ENCODE measurements at regions not wholly inside any gene's neighbourhood (a gene's known extent, or its start where the extent isn't known, plus 50 kb on each side); places are given as distances from the start of the nearest gene placed in this dataset.

DNA sequence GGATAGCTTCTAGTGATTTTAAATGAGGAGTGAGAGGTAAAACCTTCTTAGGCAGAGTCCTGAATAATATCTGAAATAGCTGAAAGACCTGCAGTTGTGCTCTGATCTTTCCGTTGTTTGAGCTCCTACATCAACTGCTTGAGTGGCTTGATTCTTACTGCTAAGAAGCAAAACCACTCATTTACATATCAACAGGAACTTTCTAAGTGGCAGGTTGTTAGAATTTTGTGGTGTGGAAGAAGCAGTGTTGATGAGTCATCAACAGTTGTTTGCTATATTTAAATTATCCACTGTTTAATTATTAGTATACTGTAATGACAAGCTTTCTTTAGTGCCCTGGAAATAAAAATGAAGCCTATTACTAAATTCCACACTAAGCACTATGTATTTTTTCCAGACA is 689.5 kb downstream of the DNAJB9 start (continued):
- TF ChIP-seq, protein P1, sequence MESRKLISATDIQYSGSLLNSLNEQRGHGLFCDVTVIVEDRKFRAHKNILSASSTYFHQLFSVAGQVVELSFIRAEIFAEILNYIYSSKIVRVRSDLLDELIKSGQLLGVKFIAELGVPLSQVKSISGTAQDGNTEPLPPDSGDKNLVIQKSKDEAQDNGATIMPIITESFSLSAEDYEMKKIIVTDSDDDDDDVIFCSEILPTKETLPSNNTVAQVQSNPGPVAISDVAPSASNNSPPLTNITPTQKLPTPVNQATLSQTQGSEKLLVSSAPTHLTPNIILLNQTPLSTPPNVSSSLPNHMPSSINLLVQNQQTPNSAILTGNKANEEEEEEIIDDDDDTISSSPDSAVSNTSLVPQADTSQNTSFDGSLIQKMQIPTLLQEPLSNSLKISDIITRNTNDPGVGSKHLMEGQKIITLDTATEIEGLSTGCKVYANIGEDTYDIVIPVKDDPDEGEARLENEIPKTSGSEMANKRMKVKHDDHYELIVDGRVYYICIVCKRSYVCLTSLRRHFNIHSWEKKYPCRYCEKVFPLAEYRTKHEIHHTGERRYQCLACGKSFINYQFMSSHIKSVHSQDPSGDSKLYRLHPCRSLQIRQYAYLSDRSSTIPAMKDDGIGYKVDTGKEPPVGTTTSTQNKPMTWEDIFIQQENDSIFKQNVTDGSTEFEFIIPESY (IDR thresholded peaks at IDR 0.05) = no peak
- TF ChIP-seq HNF4G (IDR thresholded peaks at IDR 0.05) = no peak
- TF ChIP-seq YY1 (IDR thresholded peaks at IDR 0.05) = no peak
- TF ChIP-seq, protein P2, sequence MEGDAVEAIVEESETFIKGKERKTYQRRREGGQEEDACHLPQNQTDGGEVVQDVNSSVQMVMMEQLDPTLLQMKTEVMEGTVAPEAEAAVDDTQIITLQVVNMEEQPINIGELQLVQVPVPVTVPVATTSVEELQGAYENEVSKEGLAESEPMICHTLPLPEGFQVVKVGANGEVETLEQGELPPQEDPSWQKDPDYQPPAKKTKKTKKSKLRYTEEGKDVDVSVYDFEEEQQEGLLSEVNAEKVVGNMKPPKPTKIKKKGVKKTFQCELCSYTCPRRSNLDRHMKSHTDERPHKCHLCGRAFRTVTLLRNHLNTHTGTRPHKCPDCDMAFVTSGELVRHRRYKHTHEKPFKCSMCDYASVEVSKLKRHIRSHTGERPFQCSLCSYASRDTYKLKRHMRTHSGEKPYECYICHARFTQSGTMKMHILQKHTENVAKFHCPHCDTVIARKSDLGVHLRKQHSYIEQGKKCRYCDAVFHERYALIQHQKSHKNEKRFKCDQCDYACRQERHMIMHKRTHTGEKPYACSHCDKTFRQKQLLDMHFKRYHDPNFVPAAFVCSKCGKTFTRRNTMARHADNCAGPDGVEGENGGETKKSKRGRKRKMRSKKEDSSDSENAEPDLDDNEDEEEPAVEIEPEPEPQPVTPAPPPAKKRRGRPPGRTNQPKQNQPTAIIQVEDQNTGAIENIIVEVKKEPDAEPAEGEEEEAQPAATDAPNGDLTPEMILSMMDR (IDR thresholded peaks at IDR 0.05; ENCODE audit: low read depth, low read length, missing input control) = no peak

GRCh38 chr7:109261781-109262180 is 692.1 kb downstream of the DNAJB9 start:
- no peaks in the 10 kb centered on the region for H3K4me1 ChIP-seq (ENCODE audit: control insufficient read depth in 4 of 4, insufficient read depth in 4 of 4, low read length in 3 of 4)
- TF ChIP-seq EGR1 (IDR thresholded peaks at IDR 0.05; ENCODE audit: low read depth in 2 of 2) = no peak
- TF ChIP-seq SP1 (IDR thresholded peaks at IDR 0.05) = no peak
- no peak for TF ChIP-seq HNF4A (conservative IDR thresholded peaks at IDR 0.05)
- no peak for TF ChIP-seq TAF1 (conservative IDR thresholded peaks at IDR 0.05)
- no peak for TF ChIP-seq RXRA (IDR thresholded peaks at IDR 0.05)
- TF ChIP-seq, protein P3, sequence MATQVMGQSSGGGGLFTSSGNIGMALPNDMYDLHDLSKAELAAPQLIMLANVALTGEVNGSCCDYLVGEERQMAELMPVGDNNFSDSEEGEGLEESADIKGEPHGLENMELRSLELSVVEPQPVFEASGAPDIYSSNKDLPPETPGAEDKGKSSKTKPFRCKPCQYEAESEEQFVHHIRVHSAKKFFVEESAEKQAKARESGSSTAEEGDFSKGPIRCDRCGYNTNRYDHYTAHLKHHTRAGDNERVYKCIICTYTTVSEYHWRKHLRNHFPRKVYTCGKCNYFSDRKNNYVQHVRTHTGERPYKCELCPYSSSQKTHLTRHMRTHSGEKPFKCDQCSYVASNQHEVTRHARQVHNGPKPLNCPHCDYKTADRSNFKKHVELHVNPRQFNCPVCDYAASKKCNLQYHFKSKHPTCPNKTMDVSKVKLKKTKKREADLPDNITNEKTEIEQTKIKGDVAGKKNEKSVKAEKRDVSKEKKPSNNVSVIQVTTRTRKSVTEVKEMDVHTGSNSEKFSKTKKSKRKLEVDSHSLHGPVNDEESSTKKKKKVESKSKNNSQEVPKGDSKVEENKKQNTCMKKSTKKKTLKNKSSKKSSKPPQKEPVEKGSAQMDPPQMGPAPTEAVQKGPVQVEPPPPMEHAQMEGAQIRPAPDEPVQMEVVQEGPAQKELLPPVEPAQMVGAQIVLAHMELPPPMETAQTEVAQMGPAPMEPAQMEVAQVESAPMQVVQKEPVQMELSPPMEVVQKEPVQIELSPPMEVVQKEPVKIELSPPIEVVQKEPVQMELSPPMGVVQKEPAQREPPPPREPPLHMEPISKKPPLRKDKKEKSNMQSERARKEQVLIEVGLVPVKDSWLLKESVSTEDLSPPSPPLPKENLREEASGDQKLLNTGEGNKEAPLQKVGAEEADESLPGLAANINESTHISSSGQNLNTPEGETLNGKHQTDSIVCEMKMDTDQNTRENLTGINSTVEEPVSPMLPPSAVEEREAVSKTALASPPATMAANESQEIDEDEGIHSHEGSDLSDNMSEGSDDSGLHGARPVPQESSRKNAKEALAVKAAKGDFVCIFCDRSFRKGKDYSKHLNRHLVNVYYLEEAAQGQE (IDR thresholded peaks at IDR 0.05) = no peak
- TF ChIP-seq YY1 (IDR thresholded peaks at IDR 0.05) = no peak
- no peak for TF ChIP-seq HNF4G (IDR thresholded peaks at IDR 0.05)
- no peak overlapping the region for H3K9ac ChIP-seq (ENCODE audit: low read depth in 1 of 2, low read length in 2 of 2)
- no peak overlapping the region for H3K27ac ChIP-seq (ENCODE audit: low read depth in 1 of 2, low read length in 2 of 2)
- no peaks in the 10 kb centered on the region for H3K9me3 ChIP-seq (ENCODE audit: control insufficient read depth in 4 of 4, low read length in 3 of 4)
- no peak for DNase-seq (ENCODE audit: low spot score)
- WGBS = 65% methylated on average over 3 of the region's 3 CpGs
- H3K36me3 ChIP-seq (ENCODE audit: control insufficient read depth in 4 of 4, insufficient read depth in 3 of 4, low read depth in 1 of 4, low read length in 3 of 4) = no peaks in the 10 kb centered on the region
- H3K4me3 ChIP-seq (ENCODE audit: low read depth in 1 of 3, low read length in 3 of 3) = no peak overlapping the region
- H3K27me3 ChIP-seq (ENCODE audit: control insufficient read depth in 4 of 4, insufficient read depth in 4 of 4, low read length in 3 of 4) = peaks cover 0 to 2% (median 0%) of the 10 kb centered on the region in 4 donors

DNA sequence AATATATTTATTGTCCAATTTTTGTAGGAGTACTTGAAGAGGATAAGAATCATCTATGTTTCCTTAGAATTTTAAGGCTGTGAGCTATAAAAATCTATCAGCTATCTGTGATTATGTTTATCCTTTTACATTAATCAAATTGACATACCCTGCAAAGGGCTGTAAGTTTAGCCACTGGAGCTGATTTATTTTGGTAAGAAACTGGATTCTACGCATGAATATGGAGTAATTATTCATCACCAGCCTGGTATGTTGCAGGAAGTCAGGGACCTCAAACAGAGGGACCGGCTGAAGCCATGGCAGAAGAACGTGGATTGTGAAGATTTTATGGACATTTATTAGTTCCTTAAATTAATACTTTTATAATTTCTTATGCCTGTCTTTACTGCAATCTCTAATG is 696.9 kb downstream of the DNAJB9 start:
- TF ChIP-seq EGR1 (IDR thresholded peaks at IDR 0.05; ENCODE audit: low read depth in 2 of 2) (no peak), RAD21 (IDR thresholded peaks at IDR 0.05) (no peak), FOXA1 (IDR thresholded peaks at IDR 0.05) (no peak), GABPA (IDR thresholded peaks at IDR 0.05 in 1 of 2, conservative IDR thresholded peaks at IDR 0.05 in 1 of 2) (no peak), TAF1 (conservative IDR thresholded peaks at IDR 0.05) (no peak), HNF4A (conservative IDR thresholded peaks at IDR 0.05) (no peak), YY1 (IDR thresholded peaks at IDR 0.05) (no peak)
- TF ChIP-seq, protein P3 (IDR thresholded peaks at IDR 0.05) = no peak
- TF ChIP-seq, protein P2 (IDR thresholded peaks at IDR 0.05; ENCODE audit: low read depth, low read length, missing input control) = no peak
- TF ChIP-seq, protein P4, sequence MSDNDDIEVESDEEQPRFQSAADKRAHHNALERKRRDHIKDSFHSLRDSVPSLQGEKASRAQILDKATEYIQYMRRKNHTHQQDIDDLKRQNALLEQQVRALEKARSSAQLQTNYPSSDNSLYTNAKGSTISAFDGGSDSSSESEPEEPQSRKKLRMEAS (IDR thresholded peaks at IDR 0.05) = no peak
- TF ChIP-seq, protein P5, sequence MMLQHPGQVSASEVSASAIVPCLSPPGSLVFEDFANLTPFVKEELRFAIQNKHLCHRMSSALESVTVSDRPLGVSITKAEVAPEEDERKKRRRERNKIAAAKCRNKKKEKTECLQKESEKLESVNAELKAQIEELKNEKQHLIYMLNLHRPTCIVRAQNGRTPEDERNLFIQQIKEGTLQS (IDR thresholded peaks at IDR 0.05) = no peak
- H3K4me3 ChIP-seq (ENCODE audit: low read depth in 1 of 3, low read length in 3 of 3) = no peak overlapping the region
- no peaks in the 10 kb centered on the region for H3K4me1 ChIP-seq (ENCODE audit: control insufficient read depth in 4 of 4, insufficient read depth in 4 of 4, low read length in 3 of 4)
- H3K27me3 ChIP-seq (ENCODE audit: control insufficient read depth in 4 of 4, insufficient read depth in 4 of 4, low read length in 3 of 4) = peaks cover 0 to 2% (median 0%) of the 10 kb centered on the region in 4 donors
- no peak overlapping the region for H3K9ac ChIP-seq (ENCODE audit: low read depth in 1 of 2, low read length in 2 of 2)
- no peaks in the 10 kb centered on the region for H3K36me3 ChIP-seq (ENCODE audit: control insufficient read depth in 4 of 4, insufficient read depth in 3 of 4, low read depth in 1 of 4, low read length in 3 of 4)
- H3K9me3 ChIP-seq (ENCODE audit: control insufficient read depth in 4 of 4, low read length in 3 of 4) = no peaks in the 10 kb centered on the region
- WGBS = 84% methylated on average over 3 of the region's 3 CpGs
- no peak overlapping the region for H3K27ac ChIP-seq (ENCODE audit: low read depth in 1 of 2, low read length in 2 of 2)
- no peak for DNase-seq (ENCODE audit: low spot score)

Measured in liver (tissue), 8 donors.